Left kidney (tissue), 1 donor: ENCODE measurements at regions not wholly inside any gene's neighbourhood (a gene's known extent, or its start where the extent isn't known, plus 50 kb on each side); places are given as distances from the start of the nearest gene placed in this dataset.

Experiments
- DNase-seq: peaks from one replicate; pipeline ENCODE4 v3.0.0-alpha.2; 2013

DNA sequence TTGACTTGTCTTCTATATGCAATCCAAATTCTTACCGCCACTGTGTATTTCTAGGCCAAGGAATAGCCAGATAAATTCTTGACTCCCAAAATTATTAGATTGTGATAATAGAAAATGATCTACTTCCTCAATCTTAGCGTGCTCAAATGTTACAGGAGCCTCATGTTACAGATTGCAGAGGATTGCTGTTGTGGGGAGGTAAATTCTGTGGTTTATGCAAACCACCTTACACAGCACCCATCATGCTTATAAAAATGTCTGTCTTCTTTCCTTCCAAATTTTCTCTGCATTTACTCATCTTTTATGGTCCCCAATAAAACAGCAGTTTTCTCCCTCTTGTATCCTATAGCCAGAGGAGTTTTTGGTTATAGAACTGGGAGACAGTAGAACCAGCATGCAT is 420.2 kb upstream of the ROBO1 start:
- DNase-seq = no peak

DNA sequence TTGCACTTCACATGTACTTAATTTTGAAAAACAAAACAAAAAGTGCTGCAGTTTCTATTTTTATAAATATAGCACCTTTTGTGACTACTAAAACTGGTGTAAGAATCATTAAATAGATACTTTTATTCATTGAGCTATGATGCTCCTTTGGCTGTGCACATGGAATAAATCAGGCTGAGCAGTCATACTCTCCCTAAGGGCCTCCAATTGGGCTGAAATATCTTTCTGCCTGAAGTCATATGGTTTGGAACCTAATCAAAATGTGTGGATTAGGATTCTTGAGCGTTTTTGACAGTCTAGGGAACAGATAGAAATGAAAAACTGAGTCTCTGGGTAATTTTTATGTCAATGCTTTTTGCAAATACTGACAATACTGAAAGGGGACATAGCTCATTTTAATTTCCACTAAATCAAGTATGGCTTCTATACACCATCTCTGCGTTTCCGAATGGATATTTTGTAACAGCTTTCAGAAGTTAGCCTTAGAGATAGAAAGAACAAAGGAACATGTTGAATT is 392.2 kb upstream of the ROBO1 start:
- DNase-seq = no peak

DNA sequence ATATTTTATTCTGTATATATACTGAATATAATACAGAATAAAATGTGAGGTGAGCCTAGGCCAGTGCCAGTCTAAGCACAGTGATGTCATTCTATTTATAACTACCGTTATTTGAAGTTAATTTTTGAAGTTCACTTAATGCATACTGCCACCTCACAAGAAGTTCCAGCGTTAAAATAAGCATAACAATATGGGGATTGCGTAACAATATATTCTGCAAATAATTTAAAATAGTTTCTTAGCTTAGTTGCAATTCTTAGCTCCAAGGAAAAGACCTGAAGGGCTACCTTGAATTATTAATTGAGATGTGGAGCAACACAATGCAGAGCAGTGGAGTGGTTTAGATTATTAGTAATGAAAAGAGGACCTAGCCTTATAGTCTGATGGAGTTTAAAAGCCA is 390.5 kb upstream of the ROBO1 start:
- no peak for DNase-seq

DNA sequence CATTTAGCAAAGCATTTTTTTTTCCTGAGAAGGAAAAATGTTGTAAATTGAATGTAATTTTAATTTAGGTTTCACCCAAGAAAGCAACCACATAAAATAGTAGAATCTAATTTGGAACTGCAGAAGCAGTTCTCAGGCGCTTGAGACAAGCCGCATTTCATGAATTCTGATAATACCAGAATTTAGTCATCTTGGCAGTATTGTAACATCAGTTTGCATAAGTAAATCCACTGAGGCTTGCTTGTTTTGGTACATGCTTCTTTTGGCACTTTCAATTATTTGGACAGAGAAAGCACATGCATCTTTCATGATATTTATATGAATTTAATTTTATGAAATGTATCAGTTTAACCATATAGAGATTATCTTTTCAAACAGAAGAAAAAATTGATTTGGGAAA is 389.7 kb upstream of the ROBO1 start:
- DNase-seq = no peak

DNA sequence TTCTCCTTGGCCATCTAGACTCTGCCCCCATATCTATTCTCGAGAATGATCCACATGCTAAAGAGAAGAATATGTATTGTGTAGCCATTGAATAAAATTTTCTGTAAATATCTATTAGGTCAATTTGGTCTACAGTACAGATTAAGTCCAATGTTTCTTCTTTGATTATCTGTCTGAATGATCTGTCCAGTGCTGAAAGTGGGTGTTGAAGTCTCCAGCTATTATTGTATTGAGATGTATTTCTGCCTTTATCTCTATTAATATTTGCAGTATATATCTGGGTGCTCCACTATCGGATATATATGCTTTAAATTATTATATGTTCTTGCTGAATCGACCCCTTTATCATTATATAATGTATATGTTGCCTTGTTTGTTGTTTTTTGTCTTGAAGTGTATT is 384.9 kb upstream of the ROBO1 start:
- no peak for DNase-seq

DNA sequence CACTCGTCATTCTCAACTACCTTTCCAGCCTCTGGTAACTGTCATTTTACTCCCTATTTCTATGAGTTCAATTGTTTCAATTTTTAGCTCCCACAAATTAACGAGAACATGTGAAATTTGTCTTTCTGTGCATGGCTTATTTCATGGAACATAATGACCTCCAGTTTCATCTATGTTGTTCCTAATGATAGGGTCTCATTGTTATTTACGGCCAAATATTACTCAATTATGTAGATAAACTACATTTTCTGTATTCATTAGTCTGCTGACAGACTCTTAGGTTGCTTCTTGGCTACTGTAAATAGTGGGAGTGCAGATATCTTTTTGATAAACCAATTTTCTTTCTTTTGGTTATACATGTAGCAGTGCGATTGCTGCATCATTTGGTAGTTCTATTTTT is 374.9 kb upstream of the ROBO1 start:
- DNase-seq = no peak

DNA sequence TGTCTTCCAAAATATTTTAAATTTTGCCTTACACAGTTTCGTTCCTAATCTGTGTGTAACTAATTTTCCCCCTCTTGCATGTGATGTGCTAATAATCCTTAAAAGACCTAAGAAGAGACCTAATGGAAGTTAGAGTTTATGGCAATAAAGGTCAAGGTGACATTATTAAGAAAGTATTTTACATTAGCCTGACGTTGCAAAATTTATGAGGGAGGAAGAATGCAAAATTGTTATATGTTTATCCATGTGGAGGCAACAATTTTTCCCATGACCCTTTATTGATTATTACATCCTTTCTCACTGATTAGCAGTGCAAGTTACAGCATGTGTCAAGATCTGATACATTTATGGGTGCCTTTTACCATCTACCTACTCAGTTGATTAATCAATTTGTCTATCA is 373.8 kb upstream of the ROBO1 start:
- DNase-seq = no peak

DNA sequence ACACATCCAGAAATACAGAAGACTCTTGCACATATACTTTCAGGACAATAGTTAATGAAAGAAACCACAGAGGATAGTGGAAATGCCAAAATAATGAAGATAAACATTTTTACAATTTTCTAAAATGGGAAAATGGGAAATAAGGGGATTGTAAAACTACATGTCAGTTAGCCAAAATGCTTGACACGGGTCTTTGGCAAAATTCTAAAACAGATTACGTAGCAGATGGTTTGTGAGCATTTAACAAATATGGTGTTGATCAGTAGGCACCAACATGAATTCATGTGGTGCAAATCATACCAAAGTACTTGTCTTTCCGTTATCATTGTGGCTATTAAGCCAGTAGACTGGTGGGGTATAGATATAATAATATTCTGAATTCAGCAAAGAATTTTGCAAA is 348.5 kb upstream of the ROBO1 start:
- no peak for DNase-seq

DNA sequence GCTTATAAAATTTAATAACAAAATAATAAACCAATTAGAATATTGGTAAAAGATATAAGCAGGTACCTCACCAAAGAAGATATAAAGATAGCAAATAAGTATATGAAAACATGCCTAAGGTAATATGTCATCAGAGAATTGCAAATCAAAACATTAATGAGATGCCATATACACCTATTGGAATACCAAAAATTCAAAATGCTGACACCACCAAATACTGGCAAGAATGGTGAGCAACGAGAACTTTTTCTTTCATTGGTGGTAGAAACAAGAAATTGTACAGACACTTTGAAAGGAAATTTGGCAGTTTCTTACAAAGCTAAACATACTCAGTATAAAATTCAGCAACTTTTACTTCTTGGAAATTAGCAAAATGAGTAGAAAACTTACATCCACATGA is 346.9 kb upstream of the ROBO1 start:
- no peak for DNase-seq

DNA sequence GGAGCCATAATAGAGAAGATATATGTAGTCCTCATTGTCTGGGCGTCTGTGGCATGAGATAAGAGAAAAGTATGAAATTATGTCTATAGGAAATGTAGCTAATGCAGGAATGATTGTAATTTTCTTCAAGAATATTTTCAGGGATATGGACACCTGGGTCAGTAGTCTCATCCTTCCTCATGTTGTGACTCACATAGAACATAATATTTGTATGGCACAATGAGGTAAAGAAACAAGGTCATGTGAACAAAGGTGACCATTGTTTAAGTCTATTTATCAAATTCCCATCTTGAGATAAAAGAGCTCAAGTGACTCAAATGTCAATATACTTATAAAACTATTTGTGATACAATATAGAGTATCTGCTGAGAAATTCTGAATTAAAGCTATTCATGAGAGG is 345.5 kb upstream of the ROBO1 start:
- DNase-seq = no peak

DNA sequence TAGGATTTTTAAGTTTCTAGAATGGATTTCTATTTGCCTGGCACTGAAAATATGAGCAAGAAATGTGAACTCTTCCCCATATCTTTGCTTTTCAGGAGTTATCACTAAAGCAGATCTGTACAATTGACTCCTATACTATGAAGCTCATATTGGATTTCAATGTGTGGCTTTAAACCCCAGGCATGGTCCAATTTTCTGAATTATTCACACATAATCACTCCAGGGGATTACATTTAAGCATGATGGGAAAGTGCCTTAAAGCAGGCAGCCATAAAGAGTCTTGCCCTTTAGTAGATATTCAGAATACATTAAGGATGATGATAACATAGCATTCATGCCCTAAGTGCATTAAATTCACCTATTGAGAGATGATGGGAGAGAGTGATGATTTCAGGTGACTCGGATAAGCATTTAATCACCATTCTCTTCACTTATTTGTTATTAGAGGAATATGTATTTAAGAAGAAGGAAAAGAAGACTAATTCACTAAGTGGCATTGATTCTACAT is 331.8 kb upstream of the ROBO1 start:
- DNase-seq = no peak

DNA sequence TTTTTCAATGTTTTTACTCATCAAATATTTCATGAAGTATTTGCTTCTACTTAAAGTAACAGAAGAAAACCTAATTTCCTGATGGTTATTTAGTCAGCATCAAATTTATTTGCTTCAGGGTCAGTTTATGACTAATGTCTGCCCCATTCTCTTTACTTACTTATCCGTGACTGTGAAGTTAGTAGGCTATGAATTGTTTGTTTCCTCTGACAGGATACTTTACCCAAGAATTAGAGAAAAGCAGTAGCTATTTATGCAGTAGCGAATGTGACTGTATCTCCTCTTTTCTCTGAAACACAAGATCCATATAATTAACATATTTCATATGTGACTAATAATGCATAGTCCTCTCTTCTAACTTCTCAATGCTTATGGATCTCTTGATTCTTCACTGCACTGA is 329.9 kb upstream of the ROBO1 start:
- no peak for DNase-seq

DNA sequence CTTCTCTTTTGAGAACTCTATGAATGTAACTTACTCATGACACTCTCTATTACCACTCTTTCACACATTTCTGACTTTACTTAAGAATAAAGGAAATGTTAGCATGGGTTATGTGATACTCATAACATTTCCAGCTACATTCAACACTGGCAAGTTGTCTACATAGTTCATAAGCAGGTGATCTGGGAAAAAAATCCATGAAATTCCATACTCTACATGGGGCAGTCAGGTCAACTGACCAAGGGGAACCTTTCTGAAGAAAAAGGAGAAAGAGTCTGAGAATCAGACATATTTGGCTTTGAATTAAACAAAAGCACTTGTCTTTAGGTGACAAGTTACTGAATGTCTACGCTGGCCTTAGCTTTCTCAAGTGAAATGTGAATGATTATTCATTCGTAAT is 329.1 kb upstream of the ROBO1 start:
- no peak for DNase-seq

DNA sequence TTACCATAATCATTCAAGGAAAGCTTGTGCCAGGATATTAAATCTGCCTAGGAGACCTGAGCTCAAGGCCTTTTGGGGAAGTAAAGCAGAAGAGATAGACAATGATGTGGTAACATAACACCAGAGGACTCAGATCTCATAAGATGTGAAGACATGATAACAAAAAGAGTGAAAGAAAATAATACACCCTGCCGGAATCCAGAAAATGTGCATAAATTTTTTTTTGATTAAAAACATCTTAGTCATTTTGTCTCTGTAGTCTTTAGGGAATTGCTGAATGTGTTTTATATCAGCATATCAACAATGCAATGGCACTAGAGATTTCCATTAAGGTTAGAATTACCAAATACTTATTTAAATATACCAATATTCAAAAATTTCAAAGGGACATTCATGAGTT is 326.8 kb upstream of the ROBO1 start:
- no peak for DNase-seq

DNA sequence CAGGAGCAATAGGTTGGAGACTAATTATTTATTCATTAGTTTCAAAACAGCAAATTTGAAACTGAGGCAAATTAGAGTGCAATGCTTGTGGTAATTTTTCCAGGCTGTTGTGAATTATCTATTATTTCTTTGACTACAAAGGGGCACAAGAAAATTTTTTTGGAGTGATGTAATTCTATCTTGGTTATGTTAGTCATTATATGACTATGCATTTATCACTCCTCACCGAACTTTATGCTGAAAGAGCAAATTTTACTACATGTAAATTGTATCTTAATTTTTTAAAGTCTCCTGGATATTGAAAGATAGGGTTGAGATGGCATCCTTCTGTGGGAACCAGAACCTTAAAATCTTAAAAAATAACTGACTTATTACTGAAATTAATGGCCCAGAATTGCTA is 320.0 kb upstream of the ROBO1 start:
- no peak for DNase-seq

DNA sequence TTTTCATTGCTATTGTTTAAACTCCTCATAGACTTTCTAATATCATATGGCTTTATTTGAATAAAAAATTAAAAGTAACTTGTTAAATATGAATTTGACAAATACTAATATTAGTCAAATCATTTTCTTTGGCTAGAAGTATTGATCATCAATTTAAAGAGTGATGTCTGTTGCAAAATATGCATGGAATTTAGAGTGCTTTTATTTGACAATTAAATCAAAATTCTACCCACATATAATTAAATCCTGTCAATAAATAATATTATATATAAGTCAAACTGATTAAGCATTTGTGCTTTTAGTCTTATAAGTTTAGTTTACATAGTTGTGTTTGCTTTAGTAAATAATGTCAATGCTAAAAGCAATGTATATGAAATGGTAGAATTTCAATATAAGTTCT is 318.6 kb upstream of the ROBO1 start:
- no peak for DNase-seq

DNA sequence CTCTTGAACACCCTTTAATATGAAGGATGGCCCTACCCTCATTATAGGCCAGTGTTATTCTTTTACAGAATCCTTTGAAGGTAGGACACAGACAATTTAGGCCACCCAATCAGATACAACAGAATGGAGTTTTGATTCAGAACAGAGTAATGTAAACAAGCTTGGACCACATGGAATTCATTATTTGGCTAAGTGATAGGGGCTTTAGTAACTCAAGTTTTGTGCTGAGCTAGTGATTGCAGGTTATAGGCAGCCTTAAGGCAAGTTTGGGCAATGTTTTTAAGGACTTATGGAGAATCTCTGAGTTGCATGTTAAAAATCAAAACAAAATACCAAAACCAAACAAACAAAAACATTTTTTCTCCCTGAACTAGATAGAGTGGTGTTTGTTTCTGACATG is 312.1 kb upstream of the ROBO1 start:
- no peak for DNase-seq

DNA sequence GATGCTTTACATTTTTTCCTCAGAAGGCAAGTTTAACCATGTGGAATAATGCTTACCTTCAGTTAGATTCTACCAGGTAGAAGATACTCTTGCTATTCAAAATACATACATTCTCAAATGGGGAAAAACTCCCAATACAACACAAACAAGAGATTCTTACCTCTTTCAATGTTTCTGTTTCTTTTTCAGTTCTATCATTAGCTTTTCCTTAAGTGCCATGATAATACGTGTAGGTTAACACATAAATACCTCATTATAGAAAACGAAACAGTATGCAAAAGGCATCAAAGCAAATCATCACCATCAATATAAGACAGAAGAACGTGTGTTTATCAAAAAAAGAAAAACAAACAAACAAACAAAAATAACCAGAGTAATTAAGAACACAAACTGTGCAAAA is 300.7 kb upstream of the ROBO1 start:
- DNase-seq = no peak

DNA sequence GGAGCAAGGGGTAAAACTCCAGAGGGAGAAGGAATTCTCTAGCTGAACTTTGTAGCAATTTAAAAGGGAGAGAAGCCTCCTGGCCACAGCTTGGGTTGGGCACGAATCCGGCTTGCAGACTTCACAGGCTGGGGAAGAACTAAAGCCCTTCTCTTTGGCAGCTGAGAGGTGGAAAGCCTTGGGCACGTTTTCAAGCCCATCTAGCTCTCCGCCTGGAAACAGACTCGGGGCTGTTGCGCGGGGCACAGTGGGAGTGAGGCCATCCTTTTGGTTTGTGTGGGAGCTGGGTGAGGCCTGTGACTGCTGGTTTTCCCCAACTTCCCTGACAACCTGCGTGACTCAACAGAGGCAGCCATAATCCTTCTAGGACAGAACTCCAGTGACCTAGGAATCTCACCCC is 295.7 kb upstream of the ROBO1 start:
- no peak for DNase-seq

DNA sequence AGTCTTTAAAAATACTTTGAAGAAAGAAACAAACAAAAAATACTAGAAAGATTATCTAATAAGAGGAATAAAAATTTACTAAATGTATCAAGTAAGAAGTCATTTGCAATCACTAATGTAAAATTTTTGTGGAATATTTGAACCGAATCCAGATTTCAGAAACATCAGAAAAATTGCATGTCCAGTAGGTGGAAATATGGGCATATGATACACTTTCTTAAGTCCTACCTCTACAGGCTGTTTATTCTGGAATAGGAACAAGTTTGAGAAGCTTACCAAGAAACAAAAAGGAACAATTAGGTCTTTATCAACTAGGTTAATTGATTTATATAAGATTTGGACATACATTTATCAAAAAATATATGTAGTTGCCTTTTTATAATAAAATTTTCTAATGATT is 292.9 kb upstream of the ROBO1 start:
- DNase-seq = no peak

DNA sequence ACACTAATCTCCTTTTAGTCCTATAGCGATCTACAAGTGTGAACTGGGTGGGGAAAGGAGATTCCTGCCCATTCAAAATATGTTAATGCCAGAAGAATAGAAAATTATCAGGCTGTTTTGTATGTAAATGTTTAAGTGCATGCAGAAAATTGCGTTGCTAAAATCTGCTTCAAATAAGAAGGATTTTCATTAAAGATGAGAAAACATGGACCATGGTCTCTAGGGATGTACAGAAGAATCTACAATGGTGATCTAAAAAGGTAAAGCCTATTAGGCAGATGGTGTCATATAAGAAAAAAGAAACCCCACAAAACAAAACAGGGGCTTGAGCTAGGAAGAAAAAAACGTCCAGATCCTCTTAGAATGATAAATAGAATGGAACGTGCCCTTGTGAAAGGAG is 287.5 kb upstream of the ROBO1 start:
- no peak for DNase-seq

DNA sequence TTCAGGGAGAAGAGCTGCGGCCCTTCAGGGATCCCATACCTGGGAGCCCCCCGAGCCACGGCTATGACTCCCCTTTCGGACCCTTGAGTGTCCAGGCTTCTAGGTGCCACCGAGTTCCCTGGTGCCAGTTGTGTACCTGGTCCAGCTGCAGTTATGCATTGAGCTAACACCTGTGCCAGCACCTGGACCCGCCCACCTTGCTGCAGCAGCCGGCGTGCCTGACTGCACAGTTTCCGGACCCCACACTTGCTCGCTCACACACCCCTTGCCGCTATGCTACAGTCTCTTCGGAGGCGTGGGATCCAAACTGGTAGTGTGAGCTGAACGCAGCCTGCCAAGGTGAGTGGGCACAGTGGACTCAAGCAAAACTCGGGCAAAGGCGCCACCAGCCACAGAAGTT is 284.5 kb upstream of the ROBO1 start:
- DNase-seq = no peak

DNA sequence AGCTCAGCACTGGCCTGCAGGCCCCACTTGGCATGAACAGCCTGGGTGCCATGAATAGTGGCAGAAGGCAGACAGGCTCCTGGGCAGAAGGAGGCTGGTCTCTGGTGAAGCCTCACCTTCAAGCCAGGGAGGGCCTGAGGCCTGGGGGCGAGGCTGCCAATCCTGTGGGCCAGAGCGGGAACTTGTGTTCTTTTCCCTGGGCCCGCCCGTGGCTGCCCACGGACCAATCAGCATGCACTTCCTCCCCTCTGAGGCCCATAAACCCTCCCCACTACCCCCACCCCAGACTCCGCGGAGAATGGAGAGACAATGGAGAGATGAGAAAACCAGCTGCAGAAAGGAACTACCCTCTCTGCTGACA is 283.8 kb upstream of the ROBO1 start:
- no peak for DNase-seq

DNA sequence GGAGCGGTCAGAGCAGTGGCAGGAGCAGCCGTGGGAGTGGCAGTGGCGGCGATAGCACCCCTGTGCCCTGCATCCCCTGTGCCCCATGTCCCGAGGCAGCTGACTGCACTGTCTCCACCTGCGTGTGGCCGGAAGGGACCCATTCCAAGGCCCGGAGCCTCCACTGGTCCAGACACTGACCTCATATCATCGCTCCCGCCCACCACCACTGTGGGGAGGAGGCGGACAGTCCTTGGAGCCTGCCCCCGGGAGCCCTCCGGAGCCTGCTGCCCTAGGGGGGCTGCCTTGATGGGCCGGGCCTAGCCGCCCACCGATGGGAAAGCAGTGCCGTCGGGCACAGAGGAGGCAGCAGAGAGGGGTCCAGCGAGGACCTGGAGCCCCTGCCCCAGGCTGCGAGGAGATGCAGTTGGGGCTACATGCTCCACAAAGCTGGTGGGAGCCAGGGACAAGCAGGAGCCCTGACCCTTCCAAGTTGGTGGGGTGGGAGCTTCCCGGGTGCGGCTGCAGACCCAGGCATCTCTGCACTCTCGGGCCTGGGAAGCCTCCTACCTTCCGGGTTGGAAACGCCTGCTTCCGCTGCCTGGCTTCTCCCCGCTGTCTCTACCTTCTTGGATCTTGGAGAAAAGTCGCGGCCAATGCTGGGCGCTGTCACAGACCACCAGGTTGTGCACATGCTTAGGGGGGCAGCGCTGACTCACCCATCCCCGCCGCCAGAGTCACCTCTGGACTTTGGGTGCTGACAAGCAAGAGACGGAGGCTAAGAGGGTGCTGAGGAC is 283.2 kb upstream of the ROBO1 start:
- no peak for DNase-seq

DNA sequence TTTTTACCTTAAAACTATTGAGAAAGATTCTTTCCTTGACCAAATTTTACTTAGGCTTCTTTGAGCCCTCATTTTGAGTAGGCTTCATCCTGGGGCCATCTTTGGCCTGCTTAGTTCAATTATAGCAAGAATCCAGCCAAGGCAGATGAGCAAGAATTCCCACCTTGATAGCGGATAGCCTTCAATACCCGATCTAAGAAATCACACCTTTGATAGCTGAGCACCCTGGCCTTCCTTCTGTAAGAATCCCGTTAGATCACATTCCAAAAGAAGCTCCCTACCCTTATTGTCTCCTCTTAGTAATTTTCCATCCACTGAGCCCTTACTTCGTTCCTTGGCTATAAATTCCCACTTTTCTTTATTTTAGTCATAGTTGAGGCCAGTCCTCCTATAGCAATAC is 275.4 kb upstream of the ROBO1 start:
- no peak for DNase-seq
